AG09319 (cell line): ENCODE measurements at regions not wholly inside any gene's neighbourhood (a gene's known extent, or its start where the extent isn't known, plus 50 kb on each side); places are given as distances from the start of the nearest gene placed in this dataset.

Source experiments
- DNase-seq: peaks from one replicate; pipeline ENCODE4 v3.0.0-alpha.2; 2010; ENCODE audit warnings: low read depth; ENCODE audit errors: extremely low read depth
- TF ChIP-seq, protein P1 (sequence below): IDR thresholded peaks from 2 replicates; pipeline ENCODE4 v1.5.1; 2011; ENCODE audit warnings: low read depth, mild to moderate bottlenecking, inconsistent platforms, low read length, moderate library complexity

DNA sequence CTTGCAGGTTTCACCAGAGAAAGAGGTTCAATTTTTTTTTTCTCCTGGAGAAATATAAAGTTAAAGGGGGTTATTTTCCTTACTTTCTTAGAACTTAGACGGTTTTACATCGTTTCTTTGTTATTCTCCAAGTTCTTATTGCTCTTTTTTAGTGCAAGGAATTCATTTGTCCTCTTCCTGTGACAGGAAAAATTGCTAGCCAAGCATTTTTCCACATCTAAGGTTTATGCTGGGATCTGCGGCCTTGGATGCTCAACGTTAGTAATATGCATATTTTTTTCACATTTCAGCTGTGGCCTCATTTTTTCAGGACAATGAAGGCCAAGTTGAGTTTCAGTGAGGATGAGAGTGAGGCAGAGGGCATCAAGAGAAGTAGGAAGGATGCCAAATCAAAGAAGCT is 948.9 kb downstream of the PCDH19 start:
- TF ChIP-seq, protein P1, sequence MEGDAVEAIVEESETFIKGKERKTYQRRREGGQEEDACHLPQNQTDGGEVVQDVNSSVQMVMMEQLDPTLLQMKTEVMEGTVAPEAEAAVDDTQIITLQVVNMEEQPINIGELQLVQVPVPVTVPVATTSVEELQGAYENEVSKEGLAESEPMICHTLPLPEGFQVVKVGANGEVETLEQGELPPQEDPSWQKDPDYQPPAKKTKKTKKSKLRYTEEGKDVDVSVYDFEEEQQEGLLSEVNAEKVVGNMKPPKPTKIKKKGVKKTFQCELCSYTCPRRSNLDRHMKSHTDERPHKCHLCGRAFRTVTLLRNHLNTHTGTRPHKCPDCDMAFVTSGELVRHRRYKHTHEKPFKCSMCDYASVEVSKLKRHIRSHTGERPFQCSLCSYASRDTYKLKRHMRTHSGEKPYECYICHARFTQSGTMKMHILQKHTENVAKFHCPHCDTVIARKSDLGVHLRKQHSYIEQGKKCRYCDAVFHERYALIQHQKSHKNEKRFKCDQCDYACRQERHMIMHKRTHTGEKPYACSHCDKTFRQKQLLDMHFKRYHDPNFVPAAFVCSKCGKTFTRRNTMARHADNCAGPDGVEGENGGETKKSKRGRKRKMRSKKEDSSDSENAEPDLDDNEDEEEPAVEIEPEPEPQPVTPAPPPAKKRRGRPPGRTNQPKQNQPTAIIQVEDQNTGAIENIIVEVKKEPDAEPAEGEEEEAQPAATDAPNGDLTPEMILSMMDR = no peak
- no peak for DNase-seq

DNA sequence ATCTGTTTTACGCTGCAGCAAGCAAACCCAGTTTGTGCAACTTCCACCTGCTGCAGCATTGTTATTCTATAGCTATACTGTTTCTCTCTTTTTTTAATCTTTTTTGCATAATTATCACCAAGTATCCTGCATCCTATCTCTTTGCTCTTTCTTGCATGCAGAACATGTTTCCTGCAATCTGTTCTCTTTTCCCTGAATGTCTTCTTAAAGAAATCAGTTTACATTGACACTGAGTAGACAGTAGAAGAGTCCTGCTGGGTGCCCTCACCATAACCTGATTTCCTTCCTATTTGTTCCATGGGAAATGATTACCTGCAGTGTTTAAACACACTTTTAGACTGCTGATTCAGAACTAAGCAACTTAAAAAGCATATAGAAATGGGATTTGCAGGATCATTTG is 964.7 kb downstream of the PCDH19 start:
- TF ChIP-seq, protein P1 = no peak
- no peak for DNase-seq

GRCh38 chrX:99421796-99422195 is 988.3 kb downstream of the PCDH19 start:
- TF ChIP-seq, protein P1 = no peak
- DNase-seq = no peak

DNA sequence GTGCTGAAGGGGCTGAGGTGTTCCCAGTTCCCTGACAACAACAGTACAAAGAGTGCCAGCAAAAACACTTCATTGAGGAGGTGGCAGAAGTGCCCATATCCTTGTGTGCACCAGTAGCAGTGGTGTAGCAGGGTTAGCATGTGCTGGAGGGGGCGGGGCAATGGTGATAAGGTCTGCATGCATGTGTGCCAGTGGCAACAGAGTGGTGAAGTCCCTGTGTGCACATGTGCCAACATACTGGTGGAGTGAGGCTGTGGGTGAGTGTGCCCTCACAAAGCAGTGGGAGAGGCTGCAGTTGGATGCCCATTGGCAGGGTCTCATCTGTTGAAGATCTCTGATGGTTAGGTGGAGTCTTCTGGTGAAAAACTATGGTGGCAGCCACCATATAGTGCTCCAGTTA is 994.6 kb downstream of the PCDH19 start:
- DNase-seq = no peak
- TF ChIP-seq, protein P1 = no peak

DNA sequence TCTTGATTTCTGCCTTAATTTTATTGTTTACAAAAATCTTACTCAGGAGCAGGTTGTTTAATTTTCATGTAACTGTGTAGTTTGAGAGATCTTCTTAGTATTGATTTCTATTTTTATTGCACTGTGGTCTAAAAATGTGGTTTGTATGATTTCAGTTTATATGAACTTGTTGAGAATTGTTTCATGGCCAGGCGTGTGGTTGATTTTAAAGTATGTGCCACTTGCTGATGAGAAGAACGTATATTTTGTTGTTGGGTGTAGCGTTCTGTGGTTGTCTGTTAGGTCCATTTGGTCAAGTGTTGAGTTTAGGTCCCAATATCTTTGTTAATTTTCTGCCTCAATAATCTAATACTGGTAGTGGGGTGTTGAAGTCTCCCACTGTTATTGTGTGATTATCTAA is 996.8 kb downstream of the PCDH19 start:
- DNase-seq = no peak
- TF ChIP-seq, protein P1 = no peak

DNA sequence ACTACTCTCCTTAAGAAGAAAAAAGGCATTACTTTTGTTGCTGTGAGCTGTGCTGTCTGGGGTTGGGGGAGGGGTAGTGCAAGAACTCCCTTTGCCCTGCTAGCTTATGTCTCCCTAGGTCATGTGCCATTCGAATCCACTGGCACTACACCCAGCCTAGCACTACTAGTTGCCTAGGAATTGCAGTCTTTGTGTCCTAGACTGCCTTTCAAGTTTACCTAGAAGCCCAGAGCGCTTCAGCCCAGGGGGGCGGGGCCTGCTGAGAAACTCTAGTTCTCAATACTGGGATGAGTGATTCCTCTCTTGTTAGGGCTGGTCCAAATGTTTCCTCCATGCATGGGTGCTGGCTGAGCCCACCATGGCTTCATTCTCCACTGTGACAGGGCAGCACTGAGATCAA is 1011.5 kb downstream of the PCDH19 start:
- TF ChIP-seq, protein P1 = no peak

GRCh38 chrX:99397879-99398278 is 1012.2 kb downstream of the PCDH19 start:
- TF ChIP-seq, protein P1 = no peak
- no peak for DNase-seq

More for the DNA sequence above, 1011.5 kb downstream of the PCDH19 start:
- no peak for DNase-seq
